WTC11 (cell line): ENCODE measurements at regions not wholly inside any gene's neighbourhood (a gene's known extent, or its start where the extent isn't known, plus 50 kb on each side); places are given as distances from the start of the nearest gene placed in this dataset.

Experiments used
- ATAC-seq: fragments of 200-7000 bp; cut with Tn5 transposase; 2 replicates; pipeline ENCODE4 v1.10.0; 2021; ENCODE audit warnings: mild to moderate bottlenecking, moderate library complexity
- CTCF ChIA-PET: fragments of 300-600 bp; sonication (Branson Sonifier 250); formaldehyde crosslinking; loops from one replicate; lab custom pipeline; 2021; ENCODE audit warnings: antibody characterized with exemption; lab: Charles Lee
- POLR2A ChIA-PET: fragments of 350-600 bp; sonication (Branson Sonifier 250); formaldehyde crosslinking; loops from one replicate; lab custom pipeline; 2021; ENCODE audit warnings: antibody characterized with exemption; lab: Charles Lee
- DNase-seq: peaks from one replicate; pipeline ENCODE4 v3.0.0; 2021; ENCODE audit warnings: low spot score
- H3K27ac Mint-ChIP-seq: 2 replicates; pipeline ENCODE4 v1.8.0; 2021; ENCODE audit warnings: mixed read lengths
- H3K27me3 Mint-ChIP-seq: 2 replicates; pipeline ENCODE4 v1.8.0; 2021; ENCODE audit warnings: low read depth, mild to moderate bottlenecking, moderate library complexity, mixed read lengths
- H3K36me3 Mint-ChIP-seq: 2 replicates; pipeline ENCODE4 v1.8.0; 2021; ENCODE audit warnings: mixed read lengths
- H3K4me1 Mint-ChIP-seq: 2 replicates; pipeline ENCODE4 v1.8.0; 2022; ENCODE audit warnings: mixed read lengths
- H3K4me3 Mint-ChIP-seq: 2 replicates; pipeline ENCODE4 v1.8.0; 2021; ENCODE audit warnings: mild to moderate bottlenecking, moderate library complexity, mixed read lengths
- H3K9me3 Mint-ChIP-seq: 2 replicates; pipeline ENCODE4 v1.8.0; 2021; ENCODE audit warnings: mixed read lengths
- AFF4 ChIP-seq: sonication (generic); formaldehyde crosslinking; IDR thresholded peaks from 2 replicates; pipeline ENCODE4 v1.8.1; 2023; ENCODE audit warnings: mild to moderate bottlenecking, missing genetic modification reagents, borderline replicate concordance
- ATF2 ChIP-seq: sonication (generic); formaldehyde crosslinking; IDR thresholded peaks from 2 replicates; pipeline ENCODE4 v1.8.1; 2022; ENCODE audit warnings: low read depth, missing genetic modification reagents, borderline replicate concordance
- ATF6 ChIP-seq: sonication (generic); formaldehyde crosslinking; IDR thresholded peaks from 2 replicates; pipeline ENCODE4 v1.8.1; 2023; ENCODE audit warnings: mild to moderate bottlenecking, missing genetic modification reagents
- CTCF ChIP-seq: fragments of 200-600 bp; IDR thresholded peaks from 2 replicates; pipeline ENCODE4 v1.8.0; 2022; ENCODE audit warnings: antibody characterized with exemption
- E2F1 ChIP-seq: sonication (generic); formaldehyde crosslinking; IDR thresholded peaks from 2 replicates; pipeline ENCODE4 v1.8.0; 2022; ENCODE audit warnings: mild to moderate bottlenecking, missing genetic modification reagents
- E2F5 ChIP-seq: sonication (generic); formaldehyde crosslinking; IDR thresholded peaks from 2 replicates; pipeline ENCODE4 v1.8.1; 2022; ENCODE audit warnings: mild to moderate bottlenecking, moderate library complexity, missing genetic modification reagents
- ELF4 ChIP-seq: sonication (generic); formaldehyde crosslinking; IDR thresholded peaks from 2 replicates; pipeline ENCODE4 v1.8.1; 2022; ENCODE audit warnings: low read depth, mild to moderate bottlenecking, moderate library complexity, missing genetic modification reagents
- FOXP1 ChIP-seq: sonication (generic); formaldehyde crosslinking; IDR thresholded peaks from 2 replicates; pipeline ENCODE4 v1.8.0; 2022; ENCODE audit warnings: missing genetic modification reagents, mild to moderate bottlenecking, moderate library complexity, borderline replicate concordance
- IRF1 ChIP-seq: sonication (generic); formaldehyde crosslinking; IDR thresholded peaks from 2 replicates; pipeline ENCODE4 v1.8.0; 2023; ENCODE audit warnings: missing genetic modification reagents
- MLX ChIP-seq: sonication (generic); formaldehyde crosslinking; IDR thresholded peaks from 2 replicates; pipeline ENCODE4 v1.8.1; 2023; ENCODE audit warnings: mild to moderate bottlenecking, missing genetic modification reagents, moderate library complexity
- RELA ChIP-seq: sonication (generic); formaldehyde crosslinking; IDR thresholded peaks from 2 replicates; pipeline ENCODE4 v1.8.1; 2022; ENCODE audit warnings: missing genetic modification reagents, mild to moderate bottlenecking, borderline replicate concordance
- ZNF396 ChIP-seq: fragments of 250-450 bp; sonication (Bioruptor Pico); IDR thresholded peaks from 2 replicates; pipeline ENCODE4 v1.8.0; 2021; ENCODE audit warnings: mild to moderate bottlenecking, moderate library complexity, borderline replicate concordance
- ZNF425 ChIP-seq: fragments of 250-450 bp; sonication (Bioruptor Pico); conservative IDR thresholded peaks from 2 replicates; pipeline ENCODE4 v1.9.0; 2021; ENCODE audit warnings: mild to moderate bottlenecking

GRCh38 chr5:176185133-176185733 lies 53.0 kb upstream of the SIMC1 start:
- H3K27me3 Mint-ChIP-seq = peaks cover 11% of the 10 kb centered on the region
- POLR2A ChIA-PET = no interaction called here
- H3K4me3 Mint-ChIP-seq = no peak overlapping the region
- H3K27ac Mint-ChIP-seq = no peak overlapping the region
- no peaks in the 10 kb centered on the region for H3K9me3 Mint-ChIP-seq
- DNase-seq (no peak), ATAC-seq (no peak)
- peaks cover 9% of the 10 kb centered on the region for H3K4me1 Mint-ChIP-seq
- CTCF ChIA-PET = interaction anchor here (0.7 kb wide), 1 partner anchor 267 kb away, joined by 4 read pairs; no protein-coding TSS in a partner anchor
- no peak for TF ChIP-seq E2F1 (CRISPR knock-in tag)
- TF ChIP-seq ZNF396 = no peak
- H3K36me3 Mint-ChIP-seq = no peaks in the 10 kb centered on the region

- DNase-seq (no peak), ATAC-seq (no peak)
- ChIA-PET CTCF (interaction anchor here (0.7 kb wide), 1 partner anchor 266 kb away, joined by 4 read pairs; no protein-coding TSS in a partner anchor), POLR2A (no interaction called here)
- H3K9me3 Mint-ChIP-seq = no peaks in the 10 kb centered on the region
- H3K36me3 Mint-ChIP-seq = no peaks in the 10 kb centered on the region
- H3K27ac Mint-ChIP-seq = no peak overlapping the region
- peaks cover 10% of the 10 kb centered on the region for H3K27me3 Mint-ChIP-seq
- no peak for TF ChIP-seq ATF2 (CRISPR knock-in tag)
- TF ChIP-seq CTCF = no peak
- TF ChIP-seq, all 79 proteins: peak for 0
- Mint-ChIP-seq H3K4me1 (peaks cover 9% of the 10 kb centered on the region), H3K4me3 (no peak overlapping the region)
These were observed 52.1 kb upstream of the SIMC1 start for GRCh38 chr5:176186107-176186506.

- DNase-seq = no peak
- CTCF ChIA-PET = no interaction called here
- H3K4me1 Mint-ChIP-seq = peaks cover 9% of the 10 kb centered on the region
- TF ChIP-seq FOXP1 (CRISPR knock-in tag) (no peak), MLX (no peak), ATF6 (CRISPR knock-in tag) (no peak), IRF1 (CRISPR knock-in tag) (no peak), AFF4 (CRISPR knock-in tag) (no peak), ZNF425 (no peak), ELF4 (CRISPR knock-in tag) (no peak), RELA (CRISPR knock-in tag) (no peak), E2F5 (no peak)
These were observed 50.8 kb upstream of the SIMC1 start for GRCh38 chr5:176187276-176188062.

More at GRCh38 chr5:176187276-176188062, 50.8 kb upstream of the SIMC1 start:
- POLR2A ChIA-PET = no interaction called here
- no peaks in the 10 kb centered on the region for H3K9me3 Mint-ChIP-seq
- no peak overlapping the region for H3K4me3 Mint-ChIP-seq
- H3K36me3 Mint-ChIP-seq = no peaks in the 10 kb centered on the region
- H3K27me3 Mint-ChIP-seq = peaks cover 7% of the 10 kb centered on the region; the same call in 1 of the 2 replicates
- ATAC-seq = no peak
- no peak overlapping the region for H3K27ac Mint-ChIP-seq
